COLO668 (cell line): ENCODE measurements at regions not wholly inside any gene's neighbourhood (a gene's known extent, or its start where the extent isn't known, plus 50 kb on each side); places are given as distances from the start of the nearest gene placed in this dataset.

Experiments used
- DNase-seq: peaks from one replicate; lab custom pipeline; 2025; ENCODE audit not compliant: unreplicated experiment; lab: John Stamatoyannopoulos, UW

- DNase-seq: no peak
Measured at GRCh38 chr5:129821477-129822131, 73.7 kb downstream of the MINAR2 start.

GRCh38 chr5:129830288-129830687 is 74.0 kb upstream of the CHSY3 start:
- no peak for DNase-seq

GRCh38 chr5:129836321-129836720 is 67.9 kb upstream of the CHSY3 start:
- DNase-seq: no peak

- DNase-seq: no peak
Measured at GRCh38 chr5:129844764-129845163, 59.5 kb upstream of the CHSY3 start.

- peak; percentile 49 for DNase-seq
Measured at GRCh38 chr5:129852747-129853352, 51.4 kb upstream of the CHSY3 start.

- DNase-seq: no peak
Measured at GRCh38 chr5:129853588-129853987, 50.7 kb upstream of the CHSY3 start.
